ENCODE measurements at regions not wholly inside any gene's neighbourhood (a gene's known extent, or its start where the extent isn't known, plus 50 kb on each side); places are given as distances from the start of the nearest gene placed in this dataset.
"Not testable (repeated sequence)": the region's sequence is repeated elsewhere in the genome, so short reads cannot be mapped to it uniquely, and the experiment has no call there.

DNA sequence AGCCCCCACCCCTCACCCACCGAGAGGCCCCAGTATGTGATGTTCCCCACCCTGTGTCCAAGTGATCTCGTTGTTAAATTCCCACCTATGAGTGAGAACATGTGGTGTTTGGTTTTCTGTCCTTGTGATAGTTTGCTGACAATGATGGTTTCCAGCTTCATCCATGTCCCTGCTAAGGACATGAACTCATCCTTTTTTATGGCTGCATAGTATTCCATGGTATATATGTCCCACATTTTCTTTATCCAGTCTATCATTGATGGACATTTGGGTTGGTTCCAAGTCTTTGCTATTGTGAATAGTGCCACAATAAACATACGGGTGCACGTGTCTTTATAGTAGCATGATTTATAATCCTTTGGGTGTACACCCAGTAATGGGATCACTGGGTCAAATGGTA, 79.2 kb downstream of the PXDC1 start:
- not testable (repeated sequence) for DNase-seq (ENCODE audit: low spot score)

DNA sequence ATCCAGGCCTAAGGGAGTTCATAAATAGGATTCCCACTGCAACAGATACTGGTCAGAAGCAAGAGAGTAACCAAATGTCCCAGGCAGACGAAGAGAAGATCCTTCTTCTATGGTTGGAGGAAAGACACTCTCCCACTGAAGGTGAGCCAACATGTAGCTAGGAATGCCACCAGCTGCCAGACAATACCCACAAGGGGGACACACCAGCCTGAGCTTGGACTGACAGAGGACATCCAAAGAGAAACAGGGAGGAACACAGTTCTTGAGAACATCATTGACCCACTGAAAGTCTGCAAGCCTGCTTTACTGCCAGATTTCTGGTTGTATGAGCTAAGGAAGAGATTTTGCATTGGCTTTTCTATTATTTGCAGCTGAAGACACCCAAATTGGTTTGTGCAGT, 80.1 kb downstream of the PXDC1 start:
- no peak for DNase-seq (ENCODE audit: low spot score)

DNA sequence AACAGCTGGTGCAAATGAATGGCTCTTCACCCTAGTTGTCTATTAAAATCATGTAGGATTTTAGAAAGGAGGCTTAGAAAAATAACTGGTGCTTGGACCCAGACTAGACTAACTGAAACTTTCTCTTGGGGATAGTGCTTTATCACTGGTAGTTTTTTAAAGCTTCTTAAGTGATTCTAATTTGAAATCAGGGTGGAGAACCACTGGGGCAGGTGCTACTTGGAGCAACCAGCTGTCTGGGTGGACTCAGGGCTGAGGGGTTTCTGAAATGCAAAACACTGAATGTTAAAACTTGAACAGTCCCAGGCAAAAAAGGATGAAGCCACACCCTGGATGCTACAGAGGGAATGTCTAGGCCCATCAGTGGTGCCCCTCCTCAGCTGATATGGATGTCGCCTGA, 81.2 kb downstream of the PXDC1 start:
- DNase-seq (ENCODE audit: low spot score): no peak

GRCh38 chr6:3669916-3670315, 81.6 kb downstream of the PXDC1 start:
- DNase-seq (ENCODE audit: low spot score): no peak

GRCh38 chr6:3665608-3666007, 85.9 kb downstream of the PXDC1 start:
- no peak for DNase-seq (ENCODE audit: low spot score)

DNA sequence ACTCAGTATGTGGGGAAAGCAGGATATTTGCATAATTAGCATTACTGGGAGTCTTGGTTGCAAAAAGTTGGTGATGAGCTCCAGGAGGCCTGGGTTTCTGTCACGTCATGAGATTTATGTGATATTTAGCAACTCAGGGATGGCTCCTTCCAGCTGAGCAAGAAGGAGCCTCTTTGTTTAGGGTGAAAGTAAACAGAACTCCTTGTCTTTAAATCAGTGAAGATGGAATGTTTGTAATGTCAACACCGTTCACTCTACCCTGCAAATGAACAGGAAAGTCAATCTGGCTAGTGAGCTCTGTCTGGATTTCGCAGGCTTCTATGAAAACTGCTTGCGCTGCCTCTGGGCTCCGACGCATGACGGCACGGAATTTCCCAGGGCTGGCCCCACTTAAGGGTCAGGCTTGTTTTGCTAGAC, 86.9 kb downstream of the PXDC1 start:
- DNase-seq (ENCODE audit: low spot score): peak; percentile 38

- no peak for DNase-seq (ENCODE audit: low spot score)
Measured at GRCh38 chr6:3663811-3664210, 87.7 kb downstream of the PXDC1 start.

DNA sequence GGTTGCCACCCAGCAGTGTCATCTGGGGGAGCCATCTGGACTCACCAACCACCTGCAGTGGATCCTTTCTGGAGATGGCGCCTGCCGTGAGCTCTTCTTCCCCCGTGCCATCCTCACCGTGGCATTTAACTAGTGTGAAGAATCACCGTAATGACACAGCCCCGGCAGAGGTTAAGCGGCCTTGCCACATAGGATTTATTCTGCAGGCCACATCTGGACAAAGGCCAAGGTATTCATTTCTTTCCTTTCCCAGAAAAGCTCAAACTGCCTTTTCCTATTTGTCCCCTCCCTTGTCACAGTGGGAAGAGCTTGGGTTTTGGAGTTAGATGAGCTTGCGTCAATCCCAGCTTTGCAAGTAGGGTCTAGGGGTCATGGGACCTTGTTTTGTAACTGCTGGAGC, 88.4 kb downstream of the PXDC1 start:
- no peak for DNase-seq (ENCODE audit: low spot score)

GRCh38 chr6:3661390-3661789, 90.1 kb downstream of the PXDC1 start:
- DNase-seq (ENCODE audit: low spot score): no peak

DNA sequence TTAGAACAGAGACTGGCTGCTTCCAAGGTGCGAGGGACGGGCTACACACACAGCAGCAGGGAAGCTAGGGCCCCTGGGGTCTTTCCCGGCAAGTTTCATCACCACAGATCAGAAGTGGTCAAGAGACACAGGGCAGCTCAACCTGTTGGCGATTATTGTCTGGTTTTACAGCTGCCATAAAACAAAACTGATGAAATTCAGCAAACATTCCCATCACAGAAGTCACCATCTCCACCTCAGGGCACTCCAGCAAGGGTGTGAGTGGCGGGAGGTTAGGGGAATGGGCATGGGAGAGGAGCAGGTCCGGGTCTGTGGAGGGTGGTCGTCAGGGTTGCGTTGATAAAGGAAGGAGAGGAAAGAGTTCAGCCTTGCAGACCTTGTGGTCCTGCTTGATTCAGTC, 91.0 kb downstream of the PXDC1 start:
- no peak for DNase-seq (ENCODE audit: low spot score)

DNA sequence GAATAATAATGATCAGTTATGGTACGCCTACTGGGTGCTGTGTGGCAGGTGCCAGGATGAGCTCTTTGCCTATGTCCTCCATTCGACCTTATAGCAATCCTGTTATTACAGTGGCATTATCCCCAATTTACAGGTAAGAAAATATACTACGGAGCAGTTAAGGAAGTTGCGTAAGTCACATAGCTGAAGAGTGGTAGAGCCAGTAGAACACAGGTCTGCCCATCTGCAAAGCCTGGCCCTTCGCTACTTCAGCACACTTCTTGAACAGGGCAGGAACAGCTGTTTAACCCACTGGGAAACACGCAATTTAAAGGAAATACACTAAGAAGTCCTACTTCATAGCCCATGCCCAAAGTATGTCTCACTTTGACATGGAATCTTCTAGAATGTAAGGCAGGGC, 91.8 kb downstream of the PXDC1 start:
- no peak for DNase-seq (ENCODE audit: low spot score)

DNA sequence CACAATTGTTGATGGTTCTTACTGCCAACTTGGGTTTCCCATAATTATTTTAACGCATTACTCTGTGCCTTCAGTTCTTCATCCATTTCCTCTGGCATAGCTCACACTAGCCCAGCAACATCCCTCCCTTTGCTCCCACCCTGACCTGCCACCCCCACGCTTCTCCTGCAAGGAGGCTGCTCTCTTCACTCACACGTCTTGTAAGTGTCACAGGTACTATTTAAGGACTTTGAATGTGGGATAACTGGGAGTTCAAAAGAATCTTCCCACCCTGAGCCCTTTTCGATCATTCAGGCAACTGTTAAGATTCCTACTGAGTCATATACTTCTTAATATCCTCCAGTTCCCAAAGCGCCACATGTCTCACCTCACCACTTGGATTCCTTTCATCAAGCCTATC, 95.4 kb downstream of the PXDC1 start:
- DNase-seq (ENCODE audit: low spot score): no peak

- DNase-seq (ENCODE audit: low spot score): no peak
Measured at GRCh38 chr6:3654898-3655297, 96.6 kb downstream of the PXDC1 start.

DNA sequence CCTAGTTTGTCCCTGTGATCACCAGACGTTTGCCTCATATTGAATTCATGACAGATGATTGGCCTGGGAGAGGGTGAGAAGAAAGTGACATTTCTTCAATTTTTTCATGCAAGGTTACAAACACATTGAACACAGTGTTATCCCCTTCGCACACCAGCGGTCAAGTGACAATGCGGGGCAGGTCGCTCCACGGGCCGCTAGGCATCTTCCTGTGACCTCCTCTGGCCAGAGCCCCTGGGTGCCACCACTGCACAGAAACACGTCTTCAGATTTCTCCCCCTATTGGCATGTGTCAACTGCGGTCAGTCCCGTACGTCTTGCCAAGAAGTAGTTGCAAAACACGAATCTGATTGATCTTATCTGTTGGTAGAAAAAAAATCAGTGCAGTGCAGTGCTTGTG, 97.1 kb downstream of the PXDC1 start:
- DNase-seq (ENCODE audit: low spot score): no peak

- no peak for DNase-seq (ENCODE audit: low spot score)
Measured at GRCh38 chr6:3653528-3654070, 97.9 kb downstream of the PXDC1 start.

DNA sequence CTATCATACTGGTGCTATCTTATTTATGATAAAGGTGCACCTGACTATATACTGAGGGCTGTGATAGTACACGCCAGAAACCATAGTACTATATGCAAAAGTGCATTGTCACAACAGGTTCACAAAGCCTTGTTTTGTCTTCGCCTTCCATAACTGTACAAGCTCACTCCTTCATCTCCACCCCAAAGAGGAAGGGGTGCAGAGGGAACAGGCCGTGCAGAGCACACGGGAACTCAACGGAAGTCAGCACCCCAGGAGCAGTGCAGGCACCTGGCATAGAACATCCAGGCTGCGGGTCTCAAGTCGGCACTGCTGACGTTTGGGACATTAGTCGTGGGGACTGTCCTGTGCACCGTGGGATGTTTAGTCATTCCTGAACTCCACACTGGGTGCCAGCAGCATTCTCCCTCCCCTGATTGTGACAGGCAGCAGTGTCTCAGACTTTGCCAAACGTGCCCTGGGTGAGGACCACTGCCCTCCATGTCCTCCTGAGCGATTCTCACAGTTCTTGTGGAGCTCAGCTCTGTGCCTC, 99.7 kb downstream of the PXDC1 start:
- DNase-seq (ENCODE audit: low spot score): no peak

DNA sequence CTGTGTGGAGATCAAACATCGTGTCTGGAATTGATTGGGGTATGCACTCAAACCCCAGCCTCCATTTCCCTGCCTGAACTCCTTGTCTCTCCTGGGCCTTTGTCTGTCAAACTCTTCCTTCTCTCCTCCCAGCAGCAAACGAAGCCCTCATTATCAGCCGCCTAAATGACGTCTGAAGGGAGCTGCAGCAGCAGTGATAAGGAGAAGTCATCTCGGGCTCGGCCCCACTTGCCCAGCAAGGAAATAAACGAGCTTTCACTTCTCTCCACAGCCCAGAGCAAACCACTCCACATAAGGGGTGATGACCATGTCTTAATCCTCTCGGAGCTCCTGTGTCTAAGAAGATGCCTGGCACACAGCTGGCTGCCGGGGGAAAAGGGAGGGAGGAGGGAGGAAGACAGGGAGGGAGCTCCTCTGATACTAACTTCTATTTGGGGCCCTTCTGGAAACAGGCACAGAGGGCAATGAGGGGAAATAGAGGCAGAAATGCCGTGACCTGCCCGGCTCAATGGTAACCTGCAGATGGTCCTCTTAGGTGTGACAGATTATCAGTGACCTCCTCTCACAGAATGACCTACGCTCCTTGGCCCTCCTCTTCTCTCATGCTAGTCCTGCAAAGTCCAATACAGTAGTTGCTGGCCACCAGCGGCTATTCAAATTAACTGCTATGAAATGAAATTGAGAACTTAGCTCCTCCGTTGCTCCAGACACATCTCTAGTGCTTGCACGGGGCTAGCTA, 100.4 kb downstream of the PXDC1 start:
- DNase-seq (ENCODE audit: low spot score): peak; percentile 36

DNA sequence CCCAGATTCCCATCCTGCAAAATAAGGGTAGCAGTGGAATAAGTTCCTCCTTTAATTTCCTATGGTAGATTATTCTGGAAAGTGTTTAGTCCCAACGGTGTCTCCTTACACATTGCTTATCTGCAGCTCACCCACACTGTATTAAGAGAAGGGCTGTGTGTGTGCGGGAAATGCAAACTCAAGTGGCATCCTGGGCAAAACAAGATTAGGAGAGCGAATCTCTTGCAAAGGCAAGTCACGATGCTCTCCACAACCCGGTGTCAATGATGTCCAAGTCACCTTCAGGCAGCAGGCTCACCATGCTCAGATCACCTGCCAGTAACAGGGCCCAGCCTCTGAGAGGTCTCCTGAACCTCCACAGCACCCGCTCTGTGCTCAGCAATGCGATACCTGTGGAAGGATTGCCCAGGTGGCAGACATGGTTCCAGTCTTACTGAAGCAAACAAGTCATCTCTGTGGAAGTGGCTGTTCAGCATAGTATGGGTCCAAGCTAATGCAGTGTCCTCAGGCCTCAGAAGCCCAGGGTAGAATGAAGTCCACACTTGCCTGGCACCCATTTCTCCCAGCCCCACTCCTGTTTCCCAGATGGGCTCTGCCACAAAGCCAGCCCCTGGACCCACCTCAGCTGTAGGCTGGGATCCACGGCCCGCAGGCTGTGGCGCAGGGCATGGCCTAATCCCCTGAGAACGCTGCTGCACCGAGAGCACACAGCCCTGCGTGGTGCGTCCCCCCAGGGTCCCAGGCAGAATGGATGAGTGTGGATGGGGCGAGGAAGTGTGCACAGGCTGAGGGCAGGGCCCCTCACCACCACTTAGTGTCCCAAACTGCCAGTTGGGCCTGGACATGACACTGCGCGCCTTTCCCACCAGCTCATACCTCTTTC, 101.2 kb downstream of the PXDC1 start:
- no peak for DNase-seq (ENCODE audit: low spot score)

GRCh38 chr6:3648724-3649123, 102.8 kb downstream of the PXDC1 start:
- no peak for DNase-seq (ENCODE audit: low spot score)

GRCh38 chr6:3646616-3647362, 104.7 kb downstream of the PXDC1 start:
- DNase-seq (ENCODE audit: low spot score): no peak

DNA sequence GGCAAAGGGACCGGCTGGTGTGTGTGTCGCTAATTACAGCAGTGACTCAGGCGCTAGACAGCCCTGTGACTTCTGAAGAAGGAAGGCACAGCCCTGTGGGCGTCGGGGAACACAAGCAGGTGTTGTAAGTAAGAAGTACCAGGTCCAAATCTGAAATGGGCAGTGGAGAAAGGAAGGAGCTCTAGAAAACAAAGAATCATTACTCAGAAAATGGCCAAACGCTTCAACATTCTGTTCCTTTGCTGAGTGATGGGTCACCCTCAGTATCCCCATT, 106.8 kb downstream of the PXDC1 start:
- DNase-seq (ENCODE audit: low spot score): no peak
